SK-N-SH treated with all-trans-retinoic acid at 6 μM for 48 hours (cell line): ENCODE measurements at regions not wholly inside any gene's neighbourhood (a gene's known extent, or its start where the extent isn't known, plus 50 kb on each side); places are given as distances from the start of the nearest gene placed in this dataset.

Experiments
- ARNTL ChIP-seq: fragments of 450-650 bp; formaldehyde crosslinking; IDR thresholded peaks from 2 replicates; pipeline ENCODE4 v1.5.0; 2020; ENCODE audit warnings: low read depth, mild to moderate bottlenecking, moderate library complexity, borderline replicate concordance
- CREB5 ChIP-seq: fragments of 250-450 bp; sonication (Bioruptor Pico); IDR thresholded peaks from 2 replicates; pipeline ENCODE4 v1.5.1; 2020; ENCODE audit warnings: low read depth, mild to moderate bottlenecking, moderate library complexity
- ZFP30 ChIP-seq: fragments of 450-650 bp; formaldehyde crosslinking; IDR thresholded peaks from 2 replicates; pipeline ENCODE4 v1.5.0; 2022; ENCODE audit warnings: mild to moderate bottlenecking, moderate library complexity

GRCh38 chr17:83152745-83153611, 73.6 kb downstream of the METRNL start:
- no peak for TF ChIP-seq ARNTL (CRISPR knock-in tag)
- no peak for TF ChIP-seq ZFP30 (CRISPR knock-in tag)
- no peak for TF ChIP-seq CREB5 (CRISPR knock-in tag)
